HL-60 (cell line): ENCODE measurements at regions not wholly inside any gene's neighbourhood (a gene's known extent, or its start where the extent isn't known, plus 50 kb on each side); places are given as distances from the start of the nearest gene placed in this dataset.

Experiments
- CTCF ChIP-seq: IDR thresholded peaks from one replicate; pipeline ENCODE4 v1.5.1; 2011; ENCODE audit warnings: low read length, control low read depth, inconsistent platforms; ENCODE audit not compliant: insufficient read depth
- POLR2AphosphoS5 ChIP-seq: IDR thresholded peaks from 2 replicates; pipeline ENCODE4 v1.6.1; 2012; ENCODE audit warnings: low read depth
- TF ChIP-seq, protein P1 (sequence below): IDR thresholded peaks from 2 replicates; pipeline ENCODE4 v1.6.1; 2012; ENCODE audit warnings: low read depth; ENCODE audit not compliant: insufficient replicate concordance

GRCh38 chr3:462851-463250, 266.3 kb downstream of the CHL1 start:
- no peak for TF ChIP-seq POLR2AphosphoS5
- TF ChIP-seq CTCF, result no peak
- TF ChIP-seq, protein P1, sequence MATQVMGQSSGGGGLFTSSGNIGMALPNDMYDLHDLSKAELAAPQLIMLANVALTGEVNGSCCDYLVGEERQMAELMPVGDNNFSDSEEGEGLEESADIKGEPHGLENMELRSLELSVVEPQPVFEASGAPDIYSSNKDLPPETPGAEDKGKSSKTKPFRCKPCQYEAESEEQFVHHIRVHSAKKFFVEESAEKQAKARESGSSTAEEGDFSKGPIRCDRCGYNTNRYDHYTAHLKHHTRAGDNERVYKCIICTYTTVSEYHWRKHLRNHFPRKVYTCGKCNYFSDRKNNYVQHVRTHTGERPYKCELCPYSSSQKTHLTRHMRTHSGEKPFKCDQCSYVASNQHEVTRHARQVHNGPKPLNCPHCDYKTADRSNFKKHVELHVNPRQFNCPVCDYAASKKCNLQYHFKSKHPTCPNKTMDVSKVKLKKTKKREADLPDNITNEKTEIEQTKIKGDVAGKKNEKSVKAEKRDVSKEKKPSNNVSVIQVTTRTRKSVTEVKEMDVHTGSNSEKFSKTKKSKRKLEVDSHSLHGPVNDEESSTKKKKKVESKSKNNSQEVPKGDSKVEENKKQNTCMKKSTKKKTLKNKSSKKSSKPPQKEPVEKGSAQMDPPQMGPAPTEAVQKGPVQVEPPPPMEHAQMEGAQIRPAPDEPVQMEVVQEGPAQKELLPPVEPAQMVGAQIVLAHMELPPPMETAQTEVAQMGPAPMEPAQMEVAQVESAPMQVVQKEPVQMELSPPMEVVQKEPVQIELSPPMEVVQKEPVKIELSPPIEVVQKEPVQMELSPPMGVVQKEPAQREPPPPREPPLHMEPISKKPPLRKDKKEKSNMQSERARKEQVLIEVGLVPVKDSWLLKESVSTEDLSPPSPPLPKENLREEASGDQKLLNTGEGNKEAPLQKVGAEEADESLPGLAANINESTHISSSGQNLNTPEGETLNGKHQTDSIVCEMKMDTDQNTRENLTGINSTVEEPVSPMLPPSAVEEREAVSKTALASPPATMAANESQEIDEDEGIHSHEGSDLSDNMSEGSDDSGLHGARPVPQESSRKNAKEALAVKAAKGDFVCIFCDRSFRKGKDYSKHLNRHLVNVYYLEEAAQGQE, result no peak
